HCT116 (cell line): ENCODE measurements at regions not wholly inside any gene's neighbourhood (a gene's known extent, or its start where the extent isn't known, plus 50 kb on each side); places are given as distances from the start of the nearest gene placed in this dataset.

Source experiments
- ELF1 ChIP-seq: IDR thresholded peaks from 2 replicates; pipeline ENCODE4 v1.6.1; 2012; ENCODE audit warnings: low read depth, borderline replicate concordance
- EZH2 ChIP-seq: fragments of 200-600 bp; sonication (generic); IDR thresholded peaks from 2 replicates; pipeline ENCODE4 v1.6.1; 2017; ENCODE audit warnings: antibody characterized with exemption, mixed run types
- POLR2A ChIP-seq: IDR thresholded peaks from 2 replicates; pipeline ENCODE4 v1.7.0; 2011; ENCODE audit warnings: borderline replicate concordance; ENCODE audit not compliant: insufficient read depth, insufficient read length; ENCODE audit errors: extremely low read depth
- POLR2AphosphoS5 ChIP-seq: IDR thresholded peaks from 2 replicates; pipeline ENCODE4 v1.6.1; 2011; ENCODE audit warnings: mild to moderate bottlenecking, low read depth, low read length, moderate library complexity
- RAD21 ChIP-seq: IDR thresholded peaks from 2 replicates; pipeline ENCODE4 v1.6.1; 2012; ENCODE audit warnings: low read depth, mild to moderate bottlenecking
- SP1 ChIP-seq: IDR thresholded peaks from 2 replicates; pipeline ENCODE4 v1.6.1; 2012; ENCODE audit warnings: low read depth
- TCF7L2 ChIP-seq: IDR thresholded peaks from 2 replicates; pipeline ENCODE4 v1.7.0; 2011; ENCODE audit warnings: borderline replicate concordance, inconsistent platforms; ENCODE audit not compliant: insufficient read depth, insufficient read length; ENCODE audit errors: extremely low read depth
- TF ChIP-seq, protein P1 (sequence below), 3 experiments: fragments of 200-600 bp in 1 of 3; sonication (generic) in 1 of 3; IDR thresholded peaks in 2 of 3; conservative IDR thresholded peaks in 1 of 3; 2 replicates each; pipeline ENCODE4 v1.5.1; 2012 to 2017; ENCODE audit warnings: low read depth in 2 of 3, low read length in 2 of 3, antibody characterized with exemption in 1 of 3, borderline replicate concordance in 1 of 3, control low read depth in 1 of 3, mild to moderate bottlenecking in 1 of 3, mixed read lengths in 1 of 3, mixed run types in 1 of 3, moderate library complexity in 1 of 3; ENCODE audit not compliant: insufficient read depth in 1 of 3
- TF ChIP-seq, protein P2 (sequence below): IDR thresholded peaks from 2 replicates; pipeline ENCODE4 v1.6.1; 2012
- TF ChIP-seq, protein P3 (sequence below): IDR thresholded peaks from 2 replicates; pipeline ENCODE4 v1.6.1; 2012; ENCODE audit warnings: low read depth

DNA sequence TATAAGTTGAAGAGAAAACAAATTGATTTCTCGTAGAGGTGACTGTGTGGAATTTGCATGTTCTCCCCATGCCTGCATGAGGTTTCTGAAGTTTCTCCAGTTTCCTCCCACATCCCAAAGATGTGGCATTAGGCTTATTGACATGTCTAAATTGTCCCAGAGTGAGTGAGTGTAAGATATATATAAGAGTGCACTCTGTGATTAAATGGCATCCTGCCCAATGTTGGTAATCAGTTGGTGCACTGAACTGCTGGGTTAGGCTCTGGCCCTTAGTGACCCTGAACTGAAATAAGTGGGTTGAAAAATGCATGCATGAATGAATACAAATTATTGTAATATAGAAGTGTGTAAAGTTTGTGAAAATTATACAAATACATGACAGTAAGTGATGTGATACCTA lies 1106.5 kb downstream of the TECRL start:
- TF ChIP-seq, protein P1, sequence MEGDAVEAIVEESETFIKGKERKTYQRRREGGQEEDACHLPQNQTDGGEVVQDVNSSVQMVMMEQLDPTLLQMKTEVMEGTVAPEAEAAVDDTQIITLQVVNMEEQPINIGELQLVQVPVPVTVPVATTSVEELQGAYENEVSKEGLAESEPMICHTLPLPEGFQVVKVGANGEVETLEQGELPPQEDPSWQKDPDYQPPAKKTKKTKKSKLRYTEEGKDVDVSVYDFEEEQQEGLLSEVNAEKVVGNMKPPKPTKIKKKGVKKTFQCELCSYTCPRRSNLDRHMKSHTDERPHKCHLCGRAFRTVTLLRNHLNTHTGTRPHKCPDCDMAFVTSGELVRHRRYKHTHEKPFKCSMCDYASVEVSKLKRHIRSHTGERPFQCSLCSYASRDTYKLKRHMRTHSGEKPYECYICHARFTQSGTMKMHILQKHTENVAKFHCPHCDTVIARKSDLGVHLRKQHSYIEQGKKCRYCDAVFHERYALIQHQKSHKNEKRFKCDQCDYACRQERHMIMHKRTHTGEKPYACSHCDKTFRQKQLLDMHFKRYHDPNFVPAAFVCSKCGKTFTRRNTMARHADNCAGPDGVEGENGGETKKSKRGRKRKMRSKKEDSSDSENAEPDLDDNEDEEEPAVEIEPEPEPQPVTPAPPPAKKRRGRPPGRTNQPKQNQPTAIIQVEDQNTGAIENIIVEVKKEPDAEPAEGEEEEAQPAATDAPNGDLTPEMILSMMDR (IDR thresholded peaks at IDR 0.05 in 2 of 3, conservative IDR thresholded peaks at IDR 0.05 in 1 of 3; ENCODE audit: borderline replicate concordance in 1 of 3, insufficient read depth in 1 of 3, low read depth in 2 of 3, low read length in 2 of 3): no peak
- TF ChIP-seq, protein P2, sequence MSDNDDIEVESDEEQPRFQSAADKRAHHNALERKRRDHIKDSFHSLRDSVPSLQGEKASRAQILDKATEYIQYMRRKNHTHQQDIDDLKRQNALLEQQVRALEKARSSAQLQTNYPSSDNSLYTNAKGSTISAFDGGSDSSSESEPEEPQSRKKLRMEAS: no peak
- TF ChIP-seq EZH2: no peak
- TF ChIP-seq SP1: no peak
- TF ChIP-seq, protein P3, sequence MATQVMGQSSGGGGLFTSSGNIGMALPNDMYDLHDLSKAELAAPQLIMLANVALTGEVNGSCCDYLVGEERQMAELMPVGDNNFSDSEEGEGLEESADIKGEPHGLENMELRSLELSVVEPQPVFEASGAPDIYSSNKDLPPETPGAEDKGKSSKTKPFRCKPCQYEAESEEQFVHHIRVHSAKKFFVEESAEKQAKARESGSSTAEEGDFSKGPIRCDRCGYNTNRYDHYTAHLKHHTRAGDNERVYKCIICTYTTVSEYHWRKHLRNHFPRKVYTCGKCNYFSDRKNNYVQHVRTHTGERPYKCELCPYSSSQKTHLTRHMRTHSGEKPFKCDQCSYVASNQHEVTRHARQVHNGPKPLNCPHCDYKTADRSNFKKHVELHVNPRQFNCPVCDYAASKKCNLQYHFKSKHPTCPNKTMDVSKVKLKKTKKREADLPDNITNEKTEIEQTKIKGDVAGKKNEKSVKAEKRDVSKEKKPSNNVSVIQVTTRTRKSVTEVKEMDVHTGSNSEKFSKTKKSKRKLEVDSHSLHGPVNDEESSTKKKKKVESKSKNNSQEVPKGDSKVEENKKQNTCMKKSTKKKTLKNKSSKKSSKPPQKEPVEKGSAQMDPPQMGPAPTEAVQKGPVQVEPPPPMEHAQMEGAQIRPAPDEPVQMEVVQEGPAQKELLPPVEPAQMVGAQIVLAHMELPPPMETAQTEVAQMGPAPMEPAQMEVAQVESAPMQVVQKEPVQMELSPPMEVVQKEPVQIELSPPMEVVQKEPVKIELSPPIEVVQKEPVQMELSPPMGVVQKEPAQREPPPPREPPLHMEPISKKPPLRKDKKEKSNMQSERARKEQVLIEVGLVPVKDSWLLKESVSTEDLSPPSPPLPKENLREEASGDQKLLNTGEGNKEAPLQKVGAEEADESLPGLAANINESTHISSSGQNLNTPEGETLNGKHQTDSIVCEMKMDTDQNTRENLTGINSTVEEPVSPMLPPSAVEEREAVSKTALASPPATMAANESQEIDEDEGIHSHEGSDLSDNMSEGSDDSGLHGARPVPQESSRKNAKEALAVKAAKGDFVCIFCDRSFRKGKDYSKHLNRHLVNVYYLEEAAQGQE: no peak
- TF ChIP-seq POLR2AphosphoS5: no peak
- TF ChIP-seq ELF1: no peak
- no peak for TF ChIP-seq POLR2A
- no peak for TF ChIP-seq RAD21
- no peak for TF ChIP-seq TCF7L2
